GM18858 (cell line): ENCODE measurements at regions not wholly inside any gene's neighbourhood (a gene's known extent, or its start where the extent isn't known, plus 50 kb on each side); places are given as distances from the start of the nearest gene placed in this dataset.

Experiments
- ATAC-seq: cut with Tn5 transposase; IDR thresholded peaks from one replicate; pipeline ENCODE4 v1.9.1; 2021; ENCODE audit not compliant: unreplicated experiment

- ATAC-seq = no peak
Measured at GRCh38 chr14:101506926-101507835, 54.1 kb upstream of the DIO3 start.

- ATAC-seq = no peak
Measured at GRCh38 chr14:101507836-101508150, 53.5 kb upstream of the DIO3 start.

- ATAC-seq = no peak
Measured at GRCh38 chr14:101508196-101508947, 52.9 kb upstream of the DIO3 start.

GRCh38 chr14:101508948-101509729 is 52.2 kb upstream of the DIO3 start:
- ATAC-seq = no peak

GRCh38 chr14:101509730-101510371 is 51.4 kb upstream of the DIO3 start:
- no peak for ATAC-seq

- no peak for ATAC-seq
Measured at GRCh38 chr14:101511199-101511598, 50.1 kb upstream of the DIO3 start.
